PC-9 (cell line): ENCODE measurements at regions not wholly inside any gene's neighbourhood (a gene's known extent, or its start where the extent isn't known, plus 50 kb on each side); places are given as distances from the start of the nearest gene placed in this dataset.

Experiments used
- CTCF ChIP-seq: fragments of 200-600 bp; sonication (generic); conservative IDR thresholded peaks from 2 replicates; pipeline ENCODE4 v1.6.1; 2017; ENCODE audit warnings: mixed run types, antibody characterized with exemption, mild to moderate bottlenecking, moderate library complexity
- EZH2 ChIP-seq: fragments of 200-600 bp; sonication (generic); IDR thresholded peaks from 2 replicates; pipeline ENCODE4 v1.8.0; 2017; ENCODE audit warnings: antibody characterized with exemption, low read depth

- TF ChIP-seq CTCF = no peak
- TF ChIP-seq EZH2 = no peak
These were observed 105.6 kb downstream of the MIS18A start for GRCh38 chr21:32173121-32173724.
